Calu3 (cell line): ENCODE measurements at regions not wholly inside any gene's neighbourhood (a gene's known extent, or its start where the extent isn't known, plus 50 kb on each side); places are given as distances from the start of the nearest gene placed in this dataset.

Experiments used
- BruUV-seq: library from RNA; stranded (reverse); fragments of 400-500 nt; replicated peaks from 2 replicates; lab custom pipeline; 2021; lab: Mats Ljungman, UMichigan
- CTCF ChIA-PET: fragments of 300-600 bp; sonication (Branson Sonifier 250); formaldehyde crosslinking; loops from one replicate; lab custom pipeline; 2022; ENCODE audit warnings: antibody characterized with exemption; lab: Charles Lee
- DNase-seq: peaks from one replicate; pipeline ENCODE4 v3.0.0; 2022
- H3K27ac Mint-ChIP-seq: one replicate; pipeline ENCODE4 v1.8.0; 2022; ENCODE audit warnings: mixed read lengths; ENCODE audit not compliant: unreplicated experiment
- H3K27me3 Mint-ChIP-seq: one replicate; pipeline ENCODE4 v1.8.0; 2022; ENCODE audit warnings: mixed read lengths; ENCODE audit not compliant: unreplicated experiment
- H3K36me3 Mint-ChIP-seq: one replicate; pipeline ENCODE4 v1.8.0; 2022; ENCODE audit warnings: mild to moderate bottlenecking, moderate library complexity, mixed read lengths; ENCODE audit not compliant: insufficient read depth, unreplicated experiment
- H3K4me1 Mint-ChIP-seq: one replicate; pipeline ENCODE4 v1.8.0; 2022; ENCODE audit warnings: mild to moderate bottlenecking, low read depth, mixed read lengths; ENCODE audit not compliant: unreplicated experiment
- H3K4me3 Mint-ChIP-seq: one replicate; pipeline ENCODE4 v1.8.0; 2022; ENCODE audit warnings: mild to moderate bottlenecking, low read depth, moderate library complexity, mixed read lengths; ENCODE audit not compliant: unreplicated experiment
- H3K9me3 Mint-ChIP-seq: one replicate; pipeline ENCODE4 v1.8.0; 2022; ENCODE audit warnings: low read depth, mixed read lengths; ENCODE audit not compliant: unreplicated experiment
- intact Hi-C: fragments of 100-400 bp; cut with micrococcal nuclease; formaldehyde crosslinking; loops from one replicate; pipeline ENCODE4 v1.10.0; 2022; ENCODE audit not compliant: unreplicated experiment
- TF ChIP-seq, protein P1 (sequence below): fragments of 200-600 bp; IDR thresholded peaks from one replicate; pipeline ENCODE4 v1.8.0; 2022; ENCODE audit warnings: antibody characterized with exemption; ENCODE audit not compliant: unreplicated experiment

DNA sequence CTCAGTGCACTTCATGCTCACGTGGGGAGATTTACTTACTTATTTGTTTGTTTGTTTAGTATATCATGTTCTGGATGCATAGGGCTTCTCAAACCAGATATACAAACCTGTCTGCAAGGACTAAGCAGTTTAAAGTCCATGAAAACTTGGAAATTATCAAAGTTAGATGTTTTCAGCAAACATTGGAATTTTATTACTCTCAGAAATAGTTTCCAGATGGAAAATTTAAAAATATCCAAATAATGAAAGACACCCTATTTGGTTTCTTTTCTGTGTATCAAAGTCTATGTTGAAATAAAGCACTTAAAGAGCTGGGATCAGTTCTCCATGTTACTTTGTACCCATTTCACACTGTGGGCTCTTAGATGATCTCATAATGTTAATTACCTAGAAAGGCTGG, 312.1 kb downstream of the PPP1R2C start:
- CTCF ChIA-PET: no interaction called here
- TF ChIP-seq, protein P1, sequence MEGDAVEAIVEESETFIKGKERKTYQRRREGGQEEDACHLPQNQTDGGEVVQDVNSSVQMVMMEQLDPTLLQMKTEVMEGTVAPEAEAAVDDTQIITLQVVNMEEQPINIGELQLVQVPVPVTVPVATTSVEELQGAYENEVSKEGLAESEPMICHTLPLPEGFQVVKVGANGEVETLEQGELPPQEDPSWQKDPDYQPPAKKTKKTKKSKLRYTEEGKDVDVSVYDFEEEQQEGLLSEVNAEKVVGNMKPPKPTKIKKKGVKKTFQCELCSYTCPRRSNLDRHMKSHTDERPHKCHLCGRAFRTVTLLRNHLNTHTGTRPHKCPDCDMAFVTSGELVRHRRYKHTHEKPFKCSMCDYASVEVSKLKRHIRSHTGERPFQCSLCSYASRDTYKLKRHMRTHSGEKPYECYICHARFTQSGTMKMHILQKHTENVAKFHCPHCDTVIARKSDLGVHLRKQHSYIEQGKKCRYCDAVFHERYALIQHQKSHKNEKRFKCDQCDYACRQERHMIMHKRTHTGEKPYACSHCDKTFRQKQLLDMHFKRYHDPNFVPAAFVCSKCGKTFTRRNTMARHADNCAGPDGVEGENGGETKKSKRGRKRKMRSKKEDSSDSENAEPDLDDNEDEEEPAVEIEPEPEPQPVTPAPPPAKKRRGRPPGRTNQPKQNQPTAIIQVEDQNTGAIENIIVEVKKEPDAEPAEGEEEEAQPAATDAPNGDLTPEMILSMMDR: no peak
- peaks cover 2% of the 10 kb centered on the region for H3K9me3 Mint-ChIP-seq

DNA sequence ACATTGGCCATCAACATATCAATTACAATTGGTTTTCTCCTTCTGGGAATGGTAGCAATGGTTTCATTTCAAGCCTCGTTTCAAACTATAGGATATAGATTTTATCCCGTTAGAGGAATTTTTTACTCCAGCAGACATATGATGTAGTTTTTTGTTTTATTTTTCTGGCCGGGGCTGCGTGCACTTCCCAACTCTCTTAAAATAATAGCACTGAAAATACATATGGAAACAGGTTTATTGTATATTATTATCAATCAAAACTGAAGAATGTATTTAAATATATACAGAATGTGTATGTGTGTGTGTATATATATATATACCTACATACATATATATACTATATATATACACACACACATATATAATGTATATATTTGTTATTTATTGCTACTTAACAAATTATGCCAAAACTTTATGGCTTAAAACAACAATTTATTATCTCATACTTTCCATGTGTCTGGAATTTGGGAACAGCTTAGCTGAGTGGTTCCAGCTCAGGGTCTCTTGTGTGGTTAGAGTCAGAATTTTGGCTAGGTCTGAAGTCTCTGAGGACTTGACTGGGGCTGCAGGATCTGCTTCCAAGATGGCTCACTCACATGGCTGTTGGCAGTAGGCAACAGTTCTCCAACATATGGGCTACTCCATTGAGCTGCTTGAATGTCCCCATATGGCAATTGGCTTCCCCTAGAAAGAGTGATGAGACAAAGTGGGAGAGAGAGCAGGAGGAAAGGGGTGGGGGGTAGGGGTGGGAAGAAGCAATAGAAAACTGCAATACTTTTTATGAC, 314.1 kb downstream of the PPP1R2C start:
- Mint-ChIP-seq H3K36me3 (no peaks in the 10 kb centered on the region), H3K4me3 (no peak overlapping the region), H3K27ac (no peak overlapping the region), H3K9me3 (peaks cover 2% of the 10 kb centered on the region), H3K4me1 (no peaks in the 10 kb centered on the region), H3K27me3 (no peaks in the 10 kb centered on the region)
- intact Hi-C loops: no loop called here
- CTCF ChIA-PET: no interaction called here
- no TSS peak for BruUV-seq
- DNase-seq: no peak
- TF ChIP-seq, protein P1: no peak

More for the DNA sequence above, 312.1 kb downstream of the PPP1R2C start:
- DNase-seq: no peak
- intact Hi-C loops: no loop called here
- H3K27me3 Mint-ChIP-seq: no peaks in the 10 kb centered on the region
- no TSS peak for BruUV-seq
- H3K4me3 Mint-ChIP-seq: no peak overlapping the region
- H3K36me3 Mint-ChIP-seq: no peaks in the 10 kb centered on the region
- no peaks in the 10 kb centered on the region for H3K4me1 Mint-ChIP-seq
- H3K27ac Mint-ChIP-seq: no peak overlapping the region

DNA sequence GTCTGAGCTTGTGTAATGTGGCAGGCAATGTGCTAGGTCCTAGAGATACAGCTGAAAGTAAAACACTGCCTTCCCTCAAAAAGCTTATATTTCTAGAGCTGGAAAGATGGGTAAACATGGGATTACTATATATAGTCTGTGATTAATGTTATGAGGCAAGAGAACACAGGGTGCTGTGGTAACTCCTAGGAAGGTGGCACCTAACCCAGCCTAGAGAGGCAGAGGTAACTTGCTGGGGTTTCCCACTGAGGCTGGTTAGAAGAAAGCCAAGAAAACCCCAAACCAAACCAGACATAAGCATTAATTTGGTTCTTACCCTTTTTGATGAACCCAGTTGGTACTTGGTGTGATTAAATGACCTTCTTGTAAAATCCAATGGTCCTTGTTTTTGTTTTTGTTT, 315.0 kb downstream of the PPP1R2C start:
- Mint-ChIP-seq H3K9me3 (peaks cover 2% of the 10 kb centered on the region), H3K27ac (no peak overlapping the region), H3K27me3 (no peaks in the 10 kb centered on the region), H3K36me3 (no peaks in the 10 kb centered on the region), H3K4me3 (no peak overlapping the region), H3K4me1 (no peaks in the 10 kb centered on the region)
- TF ChIP-seq, protein P1: no peak
- CTCF ChIA-PET: interaction anchor here (0.6 kb wide), 1 partner anchor 1406 kb away, joined by 5 read pairs; no protein-coding TSS in a partner anchor
- intact Hi-C loops: no loop called here
- no peak for DNase-seq
- BruUV-seq: no TSS peak

DNA sequence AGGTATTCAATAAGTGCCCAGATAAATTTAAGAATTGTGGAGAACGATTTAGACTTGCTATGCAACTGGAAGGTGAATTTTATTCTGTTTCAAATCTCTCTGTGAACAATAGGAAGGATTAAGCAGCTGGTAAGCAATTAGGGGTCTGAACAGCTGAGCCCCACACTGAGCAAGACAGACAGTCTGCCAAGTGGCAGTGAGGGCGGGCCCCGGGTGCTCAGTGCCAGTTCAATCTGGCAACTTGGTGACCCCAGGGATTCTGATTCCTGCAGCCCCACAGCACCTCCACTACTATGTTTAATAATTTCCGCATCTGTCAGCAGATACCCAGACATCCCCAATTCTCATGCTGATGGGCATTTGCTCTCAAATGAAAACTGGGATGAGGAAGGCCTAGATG, 317.3 kb downstream of the PPP1R2C start:
- H3K27me3 Mint-ChIP-seq: no peaks in the 10 kb centered on the region
- no TSS peak for BruUV-seq
- CTCF ChIA-PET: no interaction called here
- H3K27ac Mint-ChIP-seq: no peak overlapping the region
- H3K4me3 Mint-ChIP-seq: no peak overlapping the region
- intact Hi-C loops: no loop called here
- no peaks in the 10 kb centered on the region for H3K4me1 Mint-ChIP-seq
- H3K36me3 Mint-ChIP-seq: no peaks in the 10 kb centered on the region
- TF ChIP-seq, protein P1: no peak
- DNase-seq: no peak
- H3K9me3 Mint-ChIP-seq: peaks cover 2% of the 10 kb centered on the region
